ENCODE measurements at regions not wholly inside any gene's neighbourhood (a gene's known extent, or its start where the extent isn't known, plus 50 kb on each side); places are given as distances from the start of the nearest gene placed in this dataset.

DNA sequence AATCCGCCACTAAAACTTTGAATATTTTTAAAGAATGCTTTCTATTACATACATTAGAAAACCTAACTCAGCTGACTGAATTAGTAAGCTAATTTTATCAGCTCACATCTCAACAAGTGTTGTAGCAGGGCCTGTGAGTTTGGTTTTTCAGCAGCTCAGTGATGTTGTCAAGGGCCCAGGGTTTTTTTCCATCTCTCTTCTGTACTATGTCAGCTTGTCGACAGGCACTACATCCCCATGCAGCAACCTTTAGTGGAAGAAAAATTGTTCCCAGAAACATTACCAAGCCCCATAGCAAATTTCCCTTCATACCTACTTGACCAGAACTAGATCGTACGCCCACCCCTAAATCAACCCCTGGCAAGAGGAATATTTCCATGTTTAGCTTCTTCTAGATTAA, 170.3 kb upstream of the TNFAIP3 start:
- DNase-seq = no peak
- no peaks in the 10 kb centered on the region for H3K27me3 ChIP-seq (replicated peaks; ENCODE audit: insufficient read depth, low read length)
- no peak overlapping the region for H3K4me3 ChIP-seq (ENCODE audit: low read length)
- no peaks in the 10 kb centered on the region for H3K36me3 ChIP-seq (replicated peaks; ENCODE audit: insufficient read depth, low read length)
- no peak overlapping the region for H2AFZ ChIP-seq (ENCODE audit: low read length)
- H3K9ac ChIP-seq (ENCODE audit: low read length) = no peak overlapping the region
- peaks cover 26% of the 10 kb centered on the region for H3K4me1 ChIP-seq (ENCODE audit: low read length)
- no peaks in the 10 kb centered on the region for H3K9me2 ChIP-seq (replicated peaks; ENCODE audit: insufficient read depth, low read length)
- peaks cover 14% of the 10 kb centered on the region for H3F3A ChIP-seq (ENCODE audit: insufficient read depth, low read length)
- no peaks in the 10 kb centered on the region for H3K9me3 ChIP-seq (replicated peaks; ENCODE audit: insufficient read depth, low read length)
- no peak for TF ChIP-seq EZH2 (optimal IDR thresholded peaks at IDR 0.05; ENCODE audit: low read depth, low read length)
- TF ChIP-seq EZH2phosphoT487 (IDR thresholded peaks at IDR 0.05; ENCODE audit: low read length) = no peak
- H3K79me2 ChIP-seq (ENCODE audit: low read length) = no peaks in the 10 kb centered on the region
- H3K27ac ChIP-seq (ENCODE audit: low read length) = no peak overlapping the region
- H4K20me1 ChIP-seq (ENCODE audit: insufficient read depth, low read length) = no peaks in the 10 kb centered on the region
- no peak overlapping the region for H3K4me2 ChIP-seq (ENCODE audit: low read depth, low read length)

DNA sequence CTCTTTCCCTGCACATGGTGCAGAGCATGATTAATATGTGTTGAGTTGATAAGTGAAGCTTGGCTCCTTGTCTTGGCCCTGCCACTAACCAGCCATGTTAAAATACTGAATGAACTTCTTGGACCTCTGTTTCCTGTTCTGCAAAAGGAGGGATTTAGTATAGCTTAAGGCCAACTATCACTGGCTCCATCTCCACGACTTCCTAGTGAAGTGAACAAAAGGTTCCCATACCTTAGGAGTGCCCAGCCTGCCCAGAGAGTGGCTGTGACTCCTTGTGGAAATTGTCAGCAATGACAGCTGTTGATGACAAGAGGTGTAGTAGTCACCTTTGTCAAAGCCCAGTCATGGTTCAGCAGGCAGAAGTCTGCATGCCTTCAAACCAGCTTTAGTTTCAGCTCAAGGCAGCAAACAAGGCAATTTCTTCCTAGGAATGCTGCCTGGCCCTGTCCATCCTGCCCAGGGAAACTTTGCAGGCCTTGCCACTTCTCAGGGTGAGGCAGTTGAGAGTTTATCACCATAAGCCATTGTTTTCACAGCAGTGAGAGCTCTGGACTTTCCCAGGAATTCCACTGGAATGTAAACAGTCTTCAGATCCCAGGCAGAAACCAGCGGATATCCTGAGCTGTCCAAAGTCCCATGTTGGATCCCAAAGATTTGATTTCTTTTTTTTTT, 169.7 kb upstream of the TNFAIP3 start:
- Histone ChIP-seq H3K9ac (ENCODE audit: low read length) (no peak overlapping the region), H3K36me3 (replicated peaks; ENCODE audit: insufficient read depth, low read length) (no peaks in the 10 kb centered on the region), H3K4me3 (ENCODE audit: low read length) (no peak overlapping the region), H2AFZ (ENCODE audit: low read length) (no peak overlapping the region), H3K9me3 (replicated peaks; ENCODE audit: insufficient read depth, low read length) (no peaks in the 10 kb centered on the region), H3K4me2 (ENCODE audit: low read depth, low read length) (no peak overlapping the region), H4K20me1 (ENCODE audit: insufficient read depth, low read length) (no peaks in the 10 kb centered on the region), H3K9me2 (replicated peaks; ENCODE audit: insufficient read depth, low read length) (no peaks in the 10 kb centered on the region), H3F3A (ENCODE audit: insufficient read depth, low read length) (peaks cover 14% of the 10 kb centered on the region), H3K27me3 (replicated peaks; ENCODE audit: insufficient read depth, low read length) (no peaks in the 10 kb centered on the region), H3K4me1 (ENCODE audit: low read length) (peaks cover 26% of the 10 kb centered on the region), H3K79me2 (ENCODE audit: low read length) (no peaks in the 10 kb centered on the region), H3K27ac (ENCODE audit: low read length) (no peak overlapping the region)
- peak; percentile 36 for DNase-seq
- no peak for TF ChIP-seq EZH2 (optimal IDR thresholded peaks at IDR 0.05; ENCODE audit: low read depth, low read length)
- TF ChIP-seq CTCF (IDR thresholded peaks at IDR 0.05; ENCODE audit: low read length) = peak; percentile 54
- TF ChIP-seq EZH2phosphoT487 (IDR thresholded peaks at IDR 0.05; ENCODE audit: low read length) = no peak

GRCh38 chr6:137698636-137699030, 168.4 kb upstream of the TNFAIP3 start:
- Histone ChIP-seq H3K27me3 (replicated peaks; ENCODE audit: insufficient read depth, low read length) (no peaks in the 10 kb centered on the region), H4K20me1 (ENCODE audit: insufficient read depth, low read length) (no peaks in the 10 kb centered on the region), H3K9me3 (replicated peaks; ENCODE audit: insufficient read depth, low read length) (no peaks in the 10 kb centered on the region), H3F3A (ENCODE audit: insufficient read depth, low read length) (peaks cover 14% of the 10 kb centered on the region), H3K4me2 (ENCODE audit: low read depth, low read length) (peak overlapping the region; percentile 39), H3K4me1 (ENCODE audit: low read length) (peaks cover 26% of the 10 kb centered on the region), H3K4me3 (ENCODE audit: low read length) (peak overlapping the region; percentile 6; the same call in 1 of the 2 replicates), H3K9ac (ENCODE audit: low read length) (peak overlapping the region; percentile 31; the same call in 1 of the 2 replicates), H3K27ac (ENCODE audit: low read length) (peak overlapping the region; percentile 67), H3K36me3 (replicated peaks; ENCODE audit: insufficient read depth, low read length) (no peaks in the 10 kb centered on the region), H3K9me2 (replicated peaks; ENCODE audit: insufficient read depth, low read length) (no peaks in the 10 kb centered on the region), H2AFZ (ENCODE audit: low read length) (peak overlapping the region; percentile 60), H3K79me2 (ENCODE audit: low read length) (no peaks in the 10 kb centered on the region)
- TF ChIP-seq EZH2phosphoT487 (IDR thresholded peaks at IDR 0.05; ENCODE audit: low read length) = no peak
- no peak for TF ChIP-seq CTCF (IDR thresholded peaks at IDR 0.05; ENCODE audit: low read length)
- TF ChIP-seq EZH2 (optimal IDR thresholded peaks at IDR 0.05; ENCODE audit: low read depth, low read length) = no peak
- DNase-seq = peak; percentile 39
